ENCODE measurements at regions not wholly inside any gene's neighbourhood (a gene's known extent, or its start where the extent isn't known, plus 50 kb on each side); places are given as distances from the start of the nearest gene placed in this dataset.

- TF ChIP-seq ZNF274 (IDR thresholded peaks at IDR 0.05; ENCODE audit: low read depth, low read length): no peak
- H3K4me3 ChIP-seq (ENCODE audit: low read length): no peak overlapping the region
Measured at GRCh38 chr10:8576281-8576680, 521.8 kb downstream of the GATA3 start.

- TF ChIP-seq ZNF274 (IDR thresholded peaks at IDR 0.05; ENCODE audit: low read depth, low read length): no peak
Measured at GRCh38 chr10:8576911-8577310, 522.4 kb downstream of the GATA3 start.

DNA sequence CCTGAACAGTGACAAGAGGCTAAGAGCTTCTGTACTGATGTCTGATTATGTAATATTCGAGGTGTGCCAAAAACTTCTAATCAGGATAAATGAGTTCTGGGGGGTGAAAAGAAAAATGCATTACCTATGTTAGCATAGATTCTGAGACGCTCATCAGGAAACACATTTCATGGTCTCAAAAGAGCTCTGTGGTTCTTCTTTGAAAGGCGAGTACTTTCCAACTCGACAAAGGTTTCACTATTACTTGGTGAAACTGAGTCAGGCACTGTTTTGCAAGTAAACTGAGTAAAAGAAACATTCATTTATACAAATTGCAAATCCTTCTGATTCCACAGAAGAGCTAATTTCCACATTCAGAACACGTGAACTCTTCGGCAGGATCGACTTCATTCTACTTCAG is 523.2 kb downstream of the GATA3 start:
- H3K4me3 ChIP-seq (ENCODE audit: low read length): no peak overlapping the region
- no peak for TF ChIP-seq ZNF274 (IDR thresholded peaks at IDR 0.05; ENCODE audit: low read depth, low read length)

More at GRCh38 chr10:8576911-8577310, 522.4 kb downstream of the GATA3 start:
- H3K4me3 ChIP-seq (ENCODE audit: low read length): no peak overlapping the region

- no peak for TF ChIP-seq ZNF274 (IDR thresholded peaks at IDR 0.05; ENCODE audit: low read depth, low read length)
- no peak overlapping the region for H3K4me3 ChIP-seq (ENCODE audit: low read length)
Measured at GRCh38 chr10:8581521-8582225, 527.2 kb downstream of the GATA3 start.

- no peak for TF ChIP-seq ZNF274 (IDR thresholded peaks at IDR 0.05; ENCODE audit: low read depth, low read length)
- H3K4me3 ChIP-seq (ENCODE audit: low read length): no peak overlapping the region
Measured at GRCh38 chr10:8583096-8583495, 528.6 kb downstream of the GATA3 start.

- H3K4me3 ChIP-seq (ENCODE audit: low read length): no peak overlapping the region
- TF ChIP-seq ZNF274 (IDR thresholded peaks at IDR 0.05; ENCODE audit: low read depth, low read length): no peak
Measured at GRCh38 chr10:8584666-8585065, 530.2 kb downstream of the GATA3 start.

- H3K4me3 ChIP-seq (ENCODE audit: low read length): no peak overlapping the region
- TF ChIP-seq ZNF274 (IDR thresholded peaks at IDR 0.05; ENCODE audit: low read depth, low read length): no peak
Measured at GRCh38 chr10:8586504-8586903, 532.0 kb downstream of the GATA3 start.

DNA sequence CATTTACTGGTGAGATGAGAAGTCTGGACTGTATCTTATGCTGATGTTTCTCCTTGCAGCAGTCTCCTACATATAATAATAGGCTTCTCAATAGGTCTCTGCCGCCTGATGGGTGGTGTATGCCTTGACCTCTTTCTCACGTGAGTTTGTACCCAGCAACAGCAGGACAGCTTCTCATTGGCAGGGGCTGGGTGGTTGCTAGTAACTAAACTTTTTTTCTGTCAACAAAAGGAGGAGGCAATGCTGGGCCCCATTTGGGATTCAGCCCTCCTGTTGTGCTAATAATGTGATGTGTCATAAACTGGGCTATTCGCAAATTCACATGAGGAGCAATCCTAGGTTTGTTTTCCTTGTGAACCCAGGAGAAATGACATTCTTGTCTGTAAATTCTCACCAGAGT is 533.6 kb downstream of the GATA3 start:
- TF ChIP-seq ZNF274 (IDR thresholded peaks at IDR 0.05; ENCODE audit: low read depth, low read length): no peak
- H3K4me3 ChIP-seq (ENCODE audit: low read length): no peak overlapping the region

GRCh38 chr10:8590518-8590917 is 536.0 kb downstream of the GATA3 start:
- H3K4me3 ChIP-seq (ENCODE audit: low read length): no peak overlapping the region
- no peak for TF ChIP-seq ZNF274 (IDR thresholded peaks at IDR 0.05; ENCODE audit: low read depth, low read length)

DNA sequence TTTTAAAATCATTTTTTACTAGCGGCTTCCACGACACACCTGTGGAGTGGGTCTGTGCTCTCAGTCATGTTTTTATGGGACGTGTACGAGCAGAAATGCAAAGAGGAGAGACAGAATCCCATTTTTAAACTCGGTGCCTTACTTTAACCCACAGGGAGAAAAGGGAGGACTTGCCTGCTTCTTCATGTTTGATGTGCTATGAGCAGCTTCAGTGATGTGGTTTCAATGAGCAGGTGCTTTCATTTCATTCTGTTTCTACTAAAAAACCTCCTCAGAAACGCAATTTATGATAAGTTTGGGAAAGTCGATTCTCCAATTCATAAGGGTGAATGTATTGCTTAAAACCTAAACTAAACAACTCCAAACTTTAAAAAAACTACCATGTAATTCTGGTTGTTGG is 537.2 kb downstream of the GATA3 start:
- H3K4me3 ChIP-seq (ENCODE audit: low read length): no peak overlapping the region
- TF ChIP-seq ZNF274 (IDR thresholded peaks at IDR 0.05; ENCODE audit: low read depth, low read length): no peak

GRCh38 chr10:8594176-8594575 is 539.7 kb downstream of the GATA3 start:
- TF ChIP-seq ZNF274 (IDR thresholded peaks at IDR 0.05; ENCODE audit: low read depth, low read length): no peak
- no peak overlapping the region for H3K4me3 ChIP-seq (ENCODE audit: low read length)

DNA sequence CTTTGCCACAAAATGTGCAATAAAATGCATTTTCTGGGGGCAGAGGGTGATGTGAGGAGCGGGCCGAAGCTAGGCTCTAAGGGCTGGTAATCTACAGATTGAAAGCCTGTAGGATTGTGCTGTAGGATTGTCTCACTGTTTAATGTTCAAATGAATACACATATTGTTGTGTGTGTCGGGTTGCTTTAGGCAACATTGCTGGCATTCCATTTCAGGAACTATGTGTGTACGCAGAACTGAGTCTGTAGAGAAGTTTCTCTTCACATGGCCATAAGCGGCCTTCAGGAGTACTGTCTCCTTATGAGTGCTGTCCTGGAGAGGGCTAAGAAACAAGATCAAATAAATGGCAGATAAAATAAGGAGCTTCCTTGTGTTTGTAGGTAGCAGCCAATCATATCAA is 540.2 kb downstream of the GATA3 start:
- no peak overlapping the region for H3K4me3 ChIP-seq (ENCODE audit: low read length)
- no peak for TF ChIP-seq ZNF274 (IDR thresholded peaks at IDR 0.05; ENCODE audit: low read depth, low read length)

DNA sequence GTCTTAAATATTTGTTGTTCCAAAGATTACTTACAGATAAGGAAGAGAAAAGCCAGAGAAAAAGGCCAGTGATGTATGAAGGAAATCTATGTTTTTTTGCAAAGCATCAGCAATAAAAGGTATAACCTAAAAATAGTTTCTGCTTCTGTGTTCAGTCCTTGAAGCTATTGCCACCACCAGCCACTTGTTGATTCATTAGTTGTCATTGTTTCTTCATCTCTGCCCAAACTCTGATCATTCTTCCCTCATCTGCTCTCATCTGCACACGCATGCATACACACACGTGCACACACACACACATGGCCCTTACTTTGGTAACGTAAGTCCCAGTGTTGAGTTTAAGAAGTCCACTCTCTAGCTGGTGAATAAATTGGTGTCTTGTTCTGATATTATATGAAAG is 540.7 kb downstream of the GATA3 start:
- H3K4me3 ChIP-seq (ENCODE audit: low read length): no peak overlapping the region
- TF ChIP-seq ZNF274 (IDR thresholded peaks at IDR 0.05; ENCODE audit: low read depth, low read length): no peak

- no peak overlapping the region for H3K4me3 ChIP-seq (ENCODE audit: low read length)
- TF ChIP-seq ZNF274 (IDR thresholded peaks at IDR 0.05; ENCODE audit: low read depth, low read length): no peak
Measured at GRCh38 chr10:8596929-8597472, 542.5 kb downstream of the GATA3 start.

DNA sequence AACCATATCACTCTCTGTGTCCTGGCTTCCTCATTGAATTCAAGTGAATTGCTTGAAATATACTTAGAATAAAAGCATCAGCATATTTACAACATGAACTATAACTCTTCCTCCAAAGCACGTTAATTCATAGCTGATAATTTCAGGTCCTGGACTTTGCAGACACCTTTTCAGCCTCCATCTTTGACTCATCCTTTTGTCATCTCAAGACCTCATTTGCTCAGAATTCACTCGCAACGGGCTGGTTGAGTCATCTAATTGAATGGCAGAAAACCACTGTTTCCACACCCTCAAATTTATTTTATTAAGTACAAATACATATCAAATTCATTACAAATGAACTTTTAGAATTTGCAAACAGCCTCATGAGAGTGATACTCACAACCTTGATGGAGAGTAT is 545.7 kb downstream of the GATA3 start:
- no peak for TF ChIP-seq ZNF274 (IDR thresholded peaks at IDR 0.05; ENCODE audit: low read depth, low read length)
- H3K4me3 ChIP-seq (ENCODE audit: low read length): no peak overlapping the region

GRCh38 chr10:8602821-8603220 is 548.3 kb downstream of the GATA3 start:
- no peak for TF ChIP-seq ZNF274 (IDR thresholded peaks at IDR 0.05; ENCODE audit: low read depth, low read length)
- H3K4me3 ChIP-seq (ENCODE audit: low read length): no peak overlapping the region

All from GM08714 (cell line).